ENCODE measurements at regions not wholly inside any gene's neighbourhood (a gene's known extent, or its start where the extent isn't known, plus 50 kb on each side); places are given as distances from the start of the nearest gene placed in this dataset.
A peak's percentile ranks its signal among the peaks of the same experiment; 100 is the strongest.

GRCh38 chr3:144272680-144273079 is 301.1 kb downstream of the DIPK2A start:
- Histone ChIP-seq H3K4me3 (ENCODE audit: low read length) (no peak overlapping the region), H3K4me1 (ENCODE audit: control insufficient read depth, insufficient read depth, low read length) (no peaks in the 10 kb centered on the region), H3K27me3 (ENCODE audit: control insufficient read depth, insufficient read depth, low read length) (no peaks in the 10 kb centered on the region), H3K9me3 (ENCODE audit: control insufficient read depth, low read depth, low read length) (no peaks in the 10 kb centered on the region), H3K27ac (ENCODE audit: low read length) (no peak overlapping the region), H3K36me3 (ENCODE audit: control insufficient read depth, insufficient read depth, low read length) (no peaks in the 10 kb centered on the region)
- peak in 1 of 2 donors; percentile 3 for DNase-seq
- WGBS (ENCODE audit: insufficient coverage, low lambda C conversion rate) = no CpG with 5 or more reads among the region's 4 CpGs

- 80% methylated on average over 1 of the region's 2 CpGs for WGBS (ENCODE audit: insufficient coverage, low lambda C conversion rate)
- no peaks in the 10 kb centered on the region for H3K4me1 ChIP-seq (ENCODE audit: control insufficient read depth, insufficient read depth, low read length)
- H3K9me3 ChIP-seq (ENCODE audit: control insufficient read depth, low read depth, low read length) = no peaks in the 10 kb centered on the region
- no peak overlapping the region for H3K27ac ChIP-seq (ENCODE audit: low read length)
- no peak overlapping the region for H3K4me3 ChIP-seq (ENCODE audit: low read length)
- H3K36me3 ChIP-seq (ENCODE audit: control insufficient read depth, insufficient read depth, low read length) = no peaks in the 10 kb centered on the region
- no peak for DNase-seq
- H3K27me3 ChIP-seq (ENCODE audit: control insufficient read depth, insufficient read depth, low read length) = no peaks in the 10 kb centered on the region
Measured at GRCh38 chr3:144273601-144274000, 302.0 kb downstream of the DIPK2A start.

- Histone ChIP-seq H3K9me3 (ENCODE audit: control insufficient read depth, low read depth, low read length) (no peaks in the 10 kb centered on the region), H3K36me3 (ENCODE audit: control insufficient read depth, insufficient read depth, low read length) (no peaks in the 10 kb centered on the region), H3K4me3 (ENCODE audit: low read length) (no peak overlapping the region), H3K4me1 (ENCODE audit: control insufficient read depth, insufficient read depth, low read length) (no peaks in the 10 kb centered on the region), H3K27ac (ENCODE audit: low read length) (no peak overlapping the region), H3K27me3 (ENCODE audit: control insufficient read depth, insufficient read depth, low read length) (no peaks in the 10 kb centered on the region)
- DNase-seq = no peak
Measured at GRCh38 chr3:144275005-144275404, 303.4 kb downstream of the DIPK2A start.

DNA sequence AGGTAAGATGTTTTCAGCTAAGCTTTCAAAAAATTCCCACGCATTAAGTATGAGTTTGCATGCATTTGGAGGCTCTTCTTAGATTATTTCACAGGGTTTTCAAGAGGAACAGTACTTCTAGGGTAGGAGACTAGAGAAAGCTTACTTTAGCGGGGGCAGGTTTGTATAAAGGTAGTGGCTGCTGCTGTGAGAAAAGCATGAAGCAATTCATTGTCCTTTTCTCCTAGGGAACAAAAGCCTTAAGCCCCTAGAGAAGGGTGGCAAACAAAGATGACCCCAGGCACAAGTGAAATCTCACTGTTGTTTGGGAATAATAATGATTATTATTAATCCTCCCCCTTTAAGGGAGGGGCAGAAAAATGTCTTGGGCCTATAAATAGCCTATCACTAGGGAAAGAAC is 310.7 kb downstream of the DIPK2A start:
- H3K9me3 ChIP-seq (ENCODE audit: control insufficient read depth, low read depth, low read length) = no peaks in the 10 kb centered on the region
- H3K27ac ChIP-seq (ENCODE audit: low read length) = no peak overlapping the region
- H3K36me3 ChIP-seq (ENCODE audit: control insufficient read depth, insufficient read depth, low read length) = no peaks in the 10 kb centered on the region
- no peak for DNase-seq
- H3K27me3 ChIP-seq (ENCODE audit: control insufficient read depth, insufficient read depth, low read length) = no peaks in the 10 kb centered on the region
- WGBS (ENCODE audit: insufficient coverage, low lambda C conversion rate) = no CpG with 5 or more reads among the region's 2 CpGs
- no peak overlapping the region for H3K4me3 ChIP-seq (ENCODE audit: low read length)
- H3K4me1 ChIP-seq (ENCODE audit: control insufficient read depth, insufficient read depth, low read length) = no peaks in the 10 kb centered on the region

GRCh38 chr3:144286235-144286910 is 314.8 kb downstream of the DIPK2A start:
- no peak overlapping the region for H3K4me3 ChIP-seq (ENCODE audit: low read length)
- no peaks in the 10 kb centered on the region for H3K4me1 ChIP-seq (ENCODE audit: control insufficient read depth, insufficient read depth, low read length)
- no peaks in the 10 kb centered on the region for H3K9me3 ChIP-seq (ENCODE audit: control insufficient read depth, low read depth, low read length)
- no peaks in the 10 kb centered on the region for H3K27me3 ChIP-seq (ENCODE audit: control insufficient read depth, insufficient read depth, low read length)
- no peaks in the 10 kb centered on the region for H3K36me3 ChIP-seq (ENCODE audit: control insufficient read depth, insufficient read depth, low read length)
- H3K27ac ChIP-seq (ENCODE audit: low read length) = no peak overlapping the region
- WGBS (ENCODE audit: insufficient coverage, low lambda C conversion rate) = no CpG with 5 or more reads among the region's 6 CpGs
- no peak for DNase-seq

- Histone ChIP-seq H3K27me3 (ENCODE audit: control insufficient read depth, insufficient read depth, low read length) (no peaks in the 10 kb centered on the region), H3K4me3 (ENCODE audit: low read length) (no peak overlapping the region), H3K9me3 (ENCODE audit: control insufficient read depth, low read depth, low read length) (no peaks in the 10 kb centered on the region), H3K27ac (ENCODE audit: low read length) (no peak overlapping the region), H3K36me3 (ENCODE audit: control insufficient read depth, insufficient read depth, low read length) (no peaks in the 10 kb centered on the region), H3K4me1 (ENCODE audit: control insufficient read depth, insufficient read depth, low read length) (no peaks in the 10 kb centered on the region)
- WGBS (ENCODE audit: insufficient coverage, low lambda C conversion rate) = no CpG with 5 or more reads among the region's 1 CpG
- no peak for DNase-seq
Measured at GRCh38 chr3:144287001-144287400, 315.4 kb downstream of the DIPK2A start.

DNA sequence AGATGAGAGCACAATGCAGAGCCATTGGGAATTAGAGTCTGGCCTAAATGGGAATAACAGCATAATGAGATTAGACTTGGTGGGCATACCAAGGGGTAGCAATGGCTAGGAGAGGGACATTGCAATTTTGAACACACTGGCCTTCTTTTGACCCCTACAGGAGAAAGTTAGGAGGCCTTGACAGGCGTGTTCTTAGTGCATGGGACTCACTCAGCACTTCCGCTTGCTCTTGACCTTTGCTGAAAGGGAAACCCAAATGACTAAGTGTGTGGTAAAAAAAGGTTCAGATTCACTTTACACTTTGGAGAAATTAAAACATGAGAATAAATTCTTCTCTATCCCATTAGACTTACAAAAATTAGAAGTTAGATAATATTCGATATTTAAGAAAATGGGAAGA is 317.4 kb downstream of the DIPK2A start:
- Histone ChIP-seq H3K4me1 (ENCODE audit: control insufficient read depth, insufficient read depth, low read length) (no peaks in the 10 kb centered on the region), H3K27ac (ENCODE audit: low read length) (no peak overlapping the region), H3K9me3 (ENCODE audit: control insufficient read depth, low read depth, low read length) (no peaks in the 10 kb centered on the region), H3K4me3 (ENCODE audit: low read length) (no peak overlapping the region), H3K27me3 (ENCODE audit: control insufficient read depth, insufficient read depth, low read length) (no peaks in the 10 kb centered on the region), H3K36me3 (ENCODE audit: control insufficient read depth, insufficient read depth, low read length) (no peaks in the 10 kb centered on the region)
- DNase-seq = no peak
- no CpG with 5 or more reads among the region's 3 CpGs for WGBS (ENCODE audit: insufficient coverage, low lambda C conversion rate)

DNA sequence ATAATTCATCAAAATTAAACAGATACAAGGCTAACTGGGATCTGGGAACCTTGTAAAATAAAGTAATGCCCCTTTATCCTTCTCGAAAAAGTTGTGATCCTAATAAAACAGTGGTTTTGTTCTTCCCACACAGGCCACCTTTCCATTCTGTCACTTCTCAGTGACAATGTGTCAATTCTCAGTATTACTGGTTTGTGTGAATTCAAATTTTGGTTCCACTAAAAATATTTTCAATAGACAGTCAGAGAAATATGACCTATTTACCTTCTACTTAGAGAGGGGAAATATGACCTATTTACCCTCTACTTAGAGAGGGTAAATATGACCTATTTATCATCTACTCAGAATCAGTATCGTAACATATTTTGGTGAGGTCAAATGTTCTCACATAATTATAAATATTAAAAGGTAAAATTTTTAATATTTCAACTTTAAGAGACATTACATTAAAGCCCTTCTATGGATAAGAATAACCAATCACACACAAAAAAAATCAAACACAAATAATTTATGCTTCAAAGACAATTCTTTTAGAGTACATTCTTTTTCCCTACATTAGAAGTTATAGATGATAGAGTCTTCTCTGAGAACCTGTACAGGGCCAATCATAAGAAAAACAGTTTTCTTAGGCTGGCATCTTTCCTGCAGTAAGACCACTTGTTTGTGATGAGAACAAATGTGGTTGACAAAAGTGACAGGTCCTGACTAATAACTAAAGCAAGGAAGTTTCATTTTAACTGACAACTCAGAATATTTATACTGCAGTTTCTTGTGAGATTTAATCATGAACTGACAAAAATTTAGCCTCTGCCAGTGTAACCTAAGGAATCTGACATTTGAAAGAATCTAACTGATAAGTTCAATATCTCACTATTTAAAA is 323.3 kb downstream of the DIPK2A start:
- Histone ChIP-seq H3K27ac (ENCODE audit: low read length) (no peak overlapping the region), H3K9me3 (ENCODE audit: control insufficient read depth, low read depth, low read length) (no peaks in the 10 kb centered on the region), H3K27me3 (ENCODE audit: control insufficient read depth, insufficient read depth, low read length) (no peaks in the 10 kb centered on the region), H3K36me3 (ENCODE audit: control insufficient read depth, insufficient read depth, low read length) (no peaks in the 10 kb centered on the region), H3K4me3 (ENCODE audit: low read length) (no peak overlapping the region), H3K4me1 (ENCODE audit: control insufficient read depth, insufficient read depth, low read length) (no peaks in the 10 kb centered on the region)
- no peak for DNase-seq
- 100% methylated on average over 2 of the region's 2 CpGs for WGBS (ENCODE audit: insufficient coverage, low lambda C conversion rate)

GRCh38 chr3:144295613-144296012 is 324.0 kb downstream of the DIPK2A start:
- no peaks in the 10 kb centered on the region for H3K4me1 ChIP-seq (ENCODE audit: control insufficient read depth, insufficient read depth, low read length)
- no peak overlapping the region for H3K4me3 ChIP-seq (ENCODE audit: low read length)
- no peak for DNase-seq
- H3K9me3 ChIP-seq (ENCODE audit: control insufficient read depth, low read depth, low read length) = no peaks in the 10 kb centered on the region
- no peak overlapping the region for H3K27ac ChIP-seq (ENCODE audit: low read length)
- no peaks in the 10 kb centered on the region for H3K27me3 ChIP-seq (ENCODE audit: control insufficient read depth, insufficient read depth, low read length)
- 40% methylated on average over 1 of the region's 3 CpGs for WGBS (ENCODE audit: insufficient coverage, low lambda C conversion rate)
- no peaks in the 10 kb centered on the region for H3K36me3 ChIP-seq (ENCODE audit: control insufficient read depth, insufficient read depth, low read length)

DNA sequence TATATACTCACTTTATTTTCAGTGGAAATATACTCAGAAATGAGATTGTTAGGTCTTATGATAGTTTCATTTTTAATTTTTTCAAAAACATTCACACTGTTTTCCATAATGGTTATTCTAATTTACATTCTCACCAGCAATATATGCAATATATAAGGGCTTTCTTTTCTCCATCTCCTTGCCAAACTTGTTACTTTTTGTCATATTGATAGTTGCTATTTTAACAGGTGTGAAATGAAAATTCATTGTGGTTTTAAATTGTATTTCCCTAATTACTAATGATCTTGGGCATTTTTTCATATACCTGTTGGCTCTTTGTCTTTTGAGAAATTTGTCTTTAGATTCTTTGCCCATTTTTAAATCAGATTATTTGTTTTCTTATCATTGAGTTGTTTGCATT is 325.2 kb downstream of the DIPK2A start:
- Histone ChIP-seq H3K4me1 (ENCODE audit: control insufficient read depth, insufficient read depth, low read length) (no peaks in the 10 kb centered on the region), H3K36me3 (ENCODE audit: control insufficient read depth, insufficient read depth, low read length) (no peaks in the 10 kb centered on the region), H3K4me3 (ENCODE audit: low read length) (no peak overlapping the region), H3K9me3 (ENCODE audit: control insufficient read depth, low read depth, low read length) (no peaks in the 10 kb centered on the region), H3K27ac (ENCODE audit: low read length) (no peak overlapping the region), H3K27me3 (ENCODE audit: control insufficient read depth, insufficient read depth, low read length) (no peaks in the 10 kb centered on the region)
- no peak for DNase-seq

DNA sequence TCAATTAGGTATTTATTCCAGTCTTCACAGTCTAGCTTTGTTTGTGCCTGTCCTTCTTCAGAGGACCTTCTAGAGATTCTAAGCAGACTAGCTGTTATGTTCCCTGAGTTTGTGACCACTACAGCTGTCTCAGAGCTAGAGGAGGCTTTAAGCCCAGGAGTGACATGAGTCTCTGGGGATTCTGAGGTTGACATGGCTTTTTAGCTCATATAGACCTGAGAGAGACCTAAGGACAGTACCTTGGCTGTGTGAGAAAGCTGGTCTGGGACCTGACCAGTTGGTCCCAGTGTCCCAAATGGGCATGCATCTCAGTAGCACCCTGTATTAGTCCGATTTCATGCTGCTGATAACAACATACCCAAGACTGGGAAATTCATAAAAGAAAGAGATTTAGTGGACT is 330.2 kb downstream of the DIPK2A start:
- no peaks in the 10 kb centered on the region for H3K36me3 ChIP-seq (ENCODE audit: control insufficient read depth, insufficient read depth, low read length)
- DNase-seq = no peak
- no peaks in the 10 kb centered on the region for H3K4me1 ChIP-seq (ENCODE audit: control insufficient read depth, insufficient read depth, low read length)
- H3K4me3 ChIP-seq (ENCODE audit: low read length) = no peak overlapping the region
- no CpG with 5 or more reads among the region's 1 CpG for WGBS (ENCODE audit: insufficient coverage, low lambda C conversion rate)
- H3K27me3 ChIP-seq (ENCODE audit: control insufficient read depth, insufficient read depth, low read length) = no peaks in the 10 kb centered on the region
- H3K27ac ChIP-seq (ENCODE audit: low read length) = no peak overlapping the region
- H3K9me3 ChIP-seq (ENCODE audit: control insufficient read depth, low read depth, low read length) = no peaks in the 10 kb centered on the region

Data from large intestine (tissue), 3 donors.